Retinal pigment epithelial cell (primary cell): ENCODE measurements at regions not wholly inside any gene's neighbourhood (a gene's known extent, or its start where the extent isn't known, plus 50 kb on each side); places are given as distances from the start of the nearest gene placed in this dataset.

Source experiments
- DNase-seq: peaks from one replicate; pipeline ENCODE4 v3.0.0-alpha.2; 2010; ENCODE audit warnings: low read depth
- H3K4me3 ChIP-seq: 2 replicates; pipeline ENCODE4 v1.5.1; 2011; ENCODE audit warnings: mild to moderate bottlenecking, low read length, control low read depth, moderate library complexity
- CTCF ChIP-seq: conservative IDR thresholded peaks from 2 replicates; pipeline ENCODE4 v1.5.1; 2011; ENCODE audit warnings: low read depth, low read length, control low read depth, inconsistent platforms

GRCh38 chr22:49697047-49697446 lies 130.6 kb downstream of the BRD1 start:
- no peak for TF ChIP-seq CTCF
- H3K4me3 ChIP-seq = no peak overlapping the region

DNA sequence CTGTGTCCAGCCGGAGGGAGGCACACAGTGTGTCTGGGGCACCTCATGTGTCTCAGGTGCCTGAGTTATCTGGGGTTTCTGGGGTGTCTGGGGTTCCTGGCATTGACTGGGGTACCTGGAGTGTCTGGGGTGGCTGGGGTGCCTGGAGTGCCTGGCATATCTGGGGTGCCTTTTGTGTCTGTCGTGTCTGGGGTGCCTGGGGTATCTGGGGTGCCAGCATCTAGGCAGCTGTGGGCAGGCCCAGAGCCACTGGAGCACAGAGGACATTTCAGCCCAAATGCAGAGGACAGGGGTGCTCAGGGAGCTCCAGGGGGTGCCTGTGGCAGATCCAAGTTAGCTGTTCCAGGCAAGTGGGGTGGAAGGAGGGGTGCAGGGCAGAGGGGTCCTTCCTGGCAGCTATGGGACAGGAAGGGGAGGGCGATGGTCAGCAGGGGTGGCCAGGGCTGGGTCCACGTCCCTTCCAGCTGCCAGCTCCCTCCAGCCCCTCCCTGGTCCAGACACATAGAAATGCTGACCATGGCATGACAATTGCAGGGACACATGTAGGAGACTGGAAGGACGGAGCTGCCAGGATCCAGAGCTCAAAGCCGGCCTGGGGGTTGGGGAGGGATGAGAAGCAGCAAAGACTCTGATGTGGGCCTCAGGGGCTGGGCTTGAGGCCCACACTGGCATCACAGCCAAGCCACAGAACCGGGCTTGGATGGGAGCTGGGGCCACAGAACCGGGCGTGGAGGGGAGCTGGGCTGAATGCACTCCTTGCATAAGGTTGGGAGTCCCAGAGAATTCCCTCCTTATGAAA lies 133.0 kb downstream of the BRD1 start:
- DNase-seq = no peak
- H3K4me3 ChIP-seq = no peak overlapping the region
- no peak for TF ChIP-seq CTCF

More at GRCh38 chr22:49697047-49697446, 130.6 kb downstream of the BRD1 start:
- no peak for DNase-seq

GRCh38 chr22:49693848-49694247 lies 133.8 kb downstream of the BRD1 start:
- H3K4me3 ChIP-seq = no peak overlapping the region
- no peak for TF ChIP-seq CTCF
- no peak for DNase-seq

DNA sequence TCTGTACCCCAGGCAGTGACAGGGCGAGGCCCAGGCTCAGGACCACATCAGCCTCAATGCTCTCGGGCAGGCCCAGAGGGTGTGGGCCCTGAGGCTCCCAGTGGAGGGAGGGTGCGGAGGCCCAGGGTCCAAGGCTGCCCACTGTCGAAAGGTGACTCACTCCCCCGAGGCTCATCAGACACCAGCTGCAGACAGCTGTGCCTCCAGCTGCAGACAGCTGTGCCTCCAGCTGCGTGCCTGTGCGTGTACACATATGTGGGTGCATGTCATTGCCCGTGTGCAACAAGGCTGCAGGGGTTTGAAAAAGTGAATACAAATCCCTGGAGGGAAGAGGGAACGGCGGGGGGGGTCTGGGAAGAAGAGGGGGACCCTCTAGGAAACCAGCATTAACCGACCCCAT lies 134.3 kb downstream of the BRD1 start:
- TF ChIP-seq CTCF = no peak
- no peak overlapping the region for H3K4me3 ChIP-seq
- no peak for DNase-seq

DNA sequence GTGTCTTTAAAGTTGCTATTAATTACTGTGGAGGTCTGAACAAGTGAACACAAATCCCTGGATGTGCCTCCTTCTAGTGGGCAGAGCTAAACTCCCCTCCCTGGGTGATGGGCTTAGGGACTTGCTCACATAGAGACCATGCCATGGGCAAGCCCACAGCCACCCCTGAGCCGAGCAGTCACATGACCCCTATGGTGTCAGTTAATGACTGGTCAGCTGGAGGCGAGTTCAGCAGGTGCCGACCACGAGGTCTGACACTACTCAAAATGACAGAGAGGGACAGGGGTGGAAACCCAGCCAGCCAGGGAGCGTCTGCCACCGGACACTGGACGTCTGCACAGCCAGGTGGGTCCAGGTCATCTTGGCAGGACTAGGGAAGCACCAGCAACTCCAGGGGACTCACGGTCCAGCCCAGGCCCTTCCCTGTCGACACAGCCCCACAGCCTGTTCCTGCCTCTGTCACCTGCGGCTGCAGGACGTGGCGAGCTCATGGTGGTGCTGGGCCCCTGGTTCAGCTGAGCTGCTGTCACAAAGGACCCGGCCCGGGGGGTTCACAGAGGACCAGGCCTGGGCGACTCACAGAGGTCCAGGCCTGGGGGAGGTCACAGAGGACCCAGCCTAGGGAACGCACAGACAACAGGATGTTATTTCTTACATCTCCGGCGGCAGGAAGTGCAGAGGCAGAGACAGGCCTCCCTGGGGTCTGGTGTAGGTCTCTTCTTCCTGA lies 135.0 kb downstream of the BRD1 start:
- TF ChIP-seq CTCF = no peak
- no peak for DNase-seq
- no peak overlapping the region for H3K4me3 ChIP-seq

GRCh38 chr22:49691256-49691655 lies 136.4 kb downstream of the BRD1 start:
- no peak for DNase-seq
- no peak for TF ChIP-seq CTCF
- H3K4me3 ChIP-seq = no peak overlapping the region

GRCh38 chr22:49690454-49690853 lies 137.2 kb downstream of the BRD1 start:
- no peak for DNase-seq
- no peak for TF ChIP-seq CTCF

More at GRCh38 chr22:49690454-49690853, 137.2 kb downstream of the BRD1 start:
- no peak overlapping the region for H3K4me3 ChIP-seq
